ENCODE measurements at regions not wholly inside any gene's neighbourhood (a gene's known extent, or its start where the extent isn't known, plus 50 kb on each side); places are given as distances from the start of the nearest gene placed in this dataset.
"Not testable (repeated sequence)": the region's sequence is repeated elsewhere in the genome, so short reads cannot be mapped to it uniquely, and the experiment has no call there.

- no peak for TF ChIP-seq CTCF (IDR thresholded peaks at IDR 0.05; ENCODE audit: extremely low read depth, insufficient read depth, missing control alignments)
- DNase-seq (ENCODE audit: low spot score), result no peak
- in situ Hi-C loops (cut with MboI; ENCODE audit: low pct_unique_long_range_greater_than_20kb, low sequenced_read_pairs, unreplicated experiment), result loop anchor here (25.0 kb wide), 1 partner anchor 622 kb away; no protein-coding TSS in a partner anchor
Measured at GRCh38 chr5:138640138-138640537, 64.9 kb upstream of the HSPA9 start.

- in situ Hi-C loops (cut with MboI; ENCODE audit: low pct_unique_long_range_greater_than_20kb, low sequenced_read_pairs, unreplicated experiment), result loop anchor here (25.0 kb wide), 1 partner anchor 623 kb away; no protein-coding TSS in a partner anchor
- no peak for TF ChIP-seq CTCF (IDR thresholded peaks at IDR 0.05; ENCODE audit: extremely low read depth, insufficient read depth, missing control alignments)
- no peak for DNase-seq (ENCODE audit: low spot score)
Measured at GRCh38 chr5:138639326-138639725, 64.1 kb upstream of the HSPA9 start.

GRCh38 chr5:138637256-138637655 lies 62.1 kb upstream of the HSPA9 start:
- in situ Hi-C loops (cut with MboI; ENCODE audit: low pct_unique_long_range_greater_than_20kb, low sequenced_read_pairs, unreplicated experiment), result loop anchor here (25.0 kb wide), 1 partner anchor 625 kb away; no protein-coding TSS in a partner anchor
- DNase-seq (ENCODE audit: low spot score), result no peak
- TF ChIP-seq CTCF (IDR thresholded peaks at IDR 0.05; ENCODE audit: extremely low read depth, insufficient read depth, missing control alignments), result no peak

- in situ Hi-C loops (cut with MboI; ENCODE audit: low pct_unique_long_range_greater_than_20kb, low sequenced_read_pairs, unreplicated experiment), result loop anchor here (25.0 kb wide), 1 partner anchor 626 kb away; no protein-coding TSS in a partner anchor
- no peak for TF ChIP-seq CTCF (IDR thresholded peaks at IDR 0.05; ENCODE audit: extremely low read depth, insufficient read depth, missing control alignments)
- no peak for DNase-seq (ENCODE audit: low spot score)
Measured at GRCh38 chr5:138636398-138636944, 61.3 kb upstream of the HSPA9 start.

- in situ Hi-C loops (cut with MboI; ENCODE audit: low pct_unique_long_range_greater_than_20kb, low sequenced_read_pairs, unreplicated experiment), result loop anchor here (25.0 kb wide), 1 partner anchor 627 kb away; no protein-coding TSS in a partner anchor
- DNase-seq (ENCODE audit: low spot score), result no peak
- no peak for TF ChIP-seq CTCF (IDR thresholded peaks at IDR 0.05; ENCODE audit: extremely low read depth, insufficient read depth, missing control alignments)
Measured at GRCh38 chr5:138635708-138636107, 60.5 kb upstream of the HSPA9 start.

- in situ Hi-C loops (cut with MboI; ENCODE audit: low pct_unique_long_range_greater_than_20kb, low sequenced_read_pairs, unreplicated experiment), result loop anchor here (25.0 kb wide), 1 partner anchor 627 kb away; no protein-coding TSS in a partner anchor
- DNase-seq (ENCODE audit: low spot score), result no peak
- TF ChIP-seq CTCF (IDR thresholded peaks at IDR 0.05; ENCODE audit: extremely low read depth, insufficient read depth, missing control alignments), result no peak
Measured at GRCh38 chr5:138635265-138635664, 60.1 kb upstream of the HSPA9 start.

GRCh38 chr5:138634804-138635203 lies 59.6 kb upstream of the HSPA9 start:
- DNase-seq (ENCODE audit: low spot score), result not testable (repeated sequence)
- in situ Hi-C loops (cut with MboI; ENCODE audit: low pct_unique_long_range_greater_than_20kb, low sequenced_read_pairs, unreplicated experiment), result loop anchor here (25.0 kb wide), 1 partner anchor 627 kb away; no protein-coding TSS in a partner anchor

All from GM13977 (cell line).